ENCODE measurements at regions not wholly inside any gene's neighbourhood (a gene's known extent, or its start where the extent isn't known, plus 50 kb on each side); places are given as distances from the start of the nearest gene placed in this dataset.

GRCh38 chr13:31038834-31039552 is 106.5 kb downstream of the TEX26 start:
- H3K79me2 ChIP-seq (ENCODE audit: control insufficient read depth, insufficient read depth, low read length) = no peaks in the 10 kb centered on the region
- peaks cover 28% of the 10 kb centered on the region for H3K4me1 ChIP-seq (ENCODE audit: control insufficient read depth, insufficient read depth, low read length)
- peak; percentile 84 for DNase-seq (ENCODE audit: low read depth, low spot score)
- no TSS peak for BruUV-seq (replicated peaks)
- ChIA-PET SMC1A (ENCODE audit: uncharacterized antibody, unreplicated experiment) (interaction anchor here (1.1 to 1.5 kb wide), 2 partner anchors 53 to 60 kb away, joined by 3 to 4 read pairs; no protein-coding TSS in a partner anchor), CTCF (interaction anchor here (0.6 kb wide), 1 partner anchor 68 kb away, joined by 3 read pairs; no protein-coding TSS in a partner anchor), RAD21 (ENCODE audit: unreplicated experiment) (interaction anchor here (1.2 to 1.6 kb wide), 2 partner anchors 10 to 60 kb away, joined by 4 read pairs; no protein-coding TSS in a partner anchor), POLR2A (no interaction called here)
- H3K4me3 ChIP-seq = no peak overlapping the region
- no peak overlapping the region for H3K27ac ChIP-seq (ENCODE audit: control insufficient read depth, insufficient read depth)
- ATAC-seq = peak; percentile 83
- no peak overlapping the region for H2AFZ ChIP-seq (ENCODE audit: control insufficient read depth, low read depth, low read length)
- no peaks in the 10 kb centered on the region for H3K27me3 ChIP-seq (replicated peaks in 1 of 2; ENCODE audit: control insufficient read depth in 2 of 2, insufficient read depth in 2 of 2, low read length in 1 of 2)
- H3K36me3 ChIP-seq (ENCODE audit: control insufficient read depth in 2 of 2, insufficient read depth in 2 of 2, low read length in 1 of 2) = no peaks in the 10 kb centered on the region; a peak in 1 of 4 replicates
- FAIRE-seq = peak; percentile 88
- H3K9me3 ChIP-seq (replicated peaks; ENCODE audit: control insufficient read depth, insufficient read depth, low read length) = no peaks in the 10 kb centered on the region
- 12% methylated on average over 7 of the region's 7 CpGs for WGBS (ENCODE audit: insufficient coverage, insufficient replicate concordance, low lambda C conversion rate, missing lambda C conversion rate)
- peak overlapping the region; percentile 12; the same call in 1 of the 2 replicates for H3K4me2 ChIP-seq (ENCODE audit: control insufficient read depth, insufficient read depth)
- intact Hi-C loops (cut with micrococcal nuclease; ENCODE audit: unreplicated experiment) (loop anchor here (2.0 kb wide), 1 partner anchor 28 kb away; no protein-coding TSS in a partner anchor), in situ Hi-C loops (cut with MboI) (no loop called here)
- H3K9ac ChIP-seq (ENCODE audit: control insufficient read depth, insufficient read depth, low read length) = no peak overlapping the region
- no peaks in the 10 kb centered on the region for H4K20me1 ChIP-seq (ENCODE audit: control insufficient read depth, insufficient read depth)
- TF ChIP-seq POU2F2 (IDR thresholded peaks at IDR 0.05; ENCODE audit: borderline replicate concordance, low read depth, low read length) (peak; percentile 84), IKZF2 (IDR thresholded peaks at IDR 0.05) (peak; percentile 98 to 99), KAT2A (conservative IDR thresholded peaks at IDR 0.05; ENCODE audit: control insufficient read depth, low read depth, low read length) (no peak), MEF2B (IDR thresholded peaks at IDR 0.05; ENCODE audit: partially characterized antibody, poor library complexity, severe bottlenecking) (peak; percentile 61), IKZF1 (conservative IDR thresholded peaks at IDR 0.05) (peak; percentile 96), RELB (IDR thresholded peaks at IDR 0.05; ENCODE audit: low read depth) (peak; percentile 95), TCF3 (IDR thresholded peaks at IDR 0.05; ENCODE audit: borderline replicate concordance, insufficient read depth, low read depth, low read length) (peak; percentile 93), HDAC6 (IDR thresholded peaks at IDR 0.05; ENCODE audit: unreplicated experiment) (no peak), EED (IDR thresholded peaks at IDR 0.05; ENCODE audit: low read depth) (peak; percentile 95), NBN (IDR thresholded peaks at IDR 0.05) (peak; percentile 78; the same call in 1 of the 2 replicates), IRF5 (IDR thresholded peaks at IDR 0.05; ENCODE audit: borderline replicate concordance) (peak; percentile 53; the same call in 1 of the 2 replicates), CREM (IDR thresholded peaks at IDR 0.05; ENCODE audit: low read depth) (no peak), MYC (IDR thresholded peaks at IDR 0.05; ENCODE audit: insufficient read depth, insufficient read length, insufficient replicate concordance, low read length, severe bottlenecking) (no peak), MLLT1 (IDR thresholded peaks at IDR 0.05) (peak; percentile 98), CBX5 (IDR thresholded peaks at IDR 0.05; ENCODE audit: low read depth) (0 out of 2 replicates have a peak, but pooled peaks have one; percentile 57), ATF2 (IDR thresholded peaks at IDR 0.05; ENCODE audit: low read length) (peak; percentile 89), MTA3 (IDR thresholded peaks at IDR 0.05; ENCODE audit: borderline replicate concordance, low read length) (peak; percentile 76; the same call in 1 of the 2 replicates), BMI1 (IDR thresholded peaks at IDR 0.05; ENCODE audit: borderline replicate concordance) (peak; percentile 57; the same call in 1 of the 2 replicates)

Measured in GM12878 (cell line).